ENCODE measurements at regions not wholly inside any gene's neighbourhood (a gene's known extent, or its start where the extent isn't known, plus 50 kb on each side); places are given as distances from the start of the nearest gene placed in this dataset.

- TF ChIP-seq EZH2 (IDR thresholded peaks at IDR 0.05; ENCODE audit: borderline replicate concordance, low read length) (no peak), CTCF (conservative IDR thresholded peaks at IDR 0.05 in 1 of 2, IDR thresholded peaks at IDR 0.05 in 1 of 2; ENCODE audit: extremely low read depth in 1 of 2, insufficient read depth in 1 of 2, low read depth in 1 of 2, low read length in 2 of 2) (no peak)
Measured at GRCh38 chr20:6838181-6838826, 70.8 kb downstream of the BMP2 start.

All from mammary epithelial cell (primary cell).